IPS-15b (cell line): ENCODE measurements at regions not wholly inside any gene's neighbourhood (a gene's known extent, or its start where the extent isn't known, plus 50 kb on each side); places are given as distances from the start of the nearest gene placed in this dataset.
"Not testable (repeated sequence)": the region's sequence is repeated elsewhere in the genome, so short reads cannot be mapped to it uniquely, and the experiment has no call there.

Source experiments
- H3K27me3 ChIP-seq: one replicate; pipeline ENCODE4 v1.6.1; 2013; ENCODE audit warnings: low read length; ENCODE audit not compliant: control insufficient read depth, insufficient read depth
- H3K36me3 ChIP-seq: one replicate; pipeline ENCODE4 v1.6.1; 2013; ENCODE audit warnings: low read length; ENCODE audit not compliant: control insufficient read depth, insufficient read depth
- H3K4me1 ChIP-seq: one replicate; pipeline ENCODE4 v1.6.1; 2013; ENCODE audit warnings: mild to moderate bottlenecking, low read length; ENCODE audit not compliant: control insufficient read depth, insufficient read depth
- H3K4me3 ChIP-seq: one replicate; pipeline ENCODE4 v1.5.1; 2013; ENCODE audit warnings: low read depth, low read length
- H3K9ac ChIP-seq: one replicate; pipeline ENCODE4 v1.6.1; 2013; ENCODE audit warnings: low read depth, mild to moderate bottlenecking, low read length
- H3K9me3 ChIP-seq: one replicate; pipeline ENCODE4 v1.6.1; 2013; ENCODE audit warnings: mild to moderate bottlenecking, low read length; ENCODE audit not compliant: control insufficient read depth, insufficient read depth

- no peaks in the 10 kb centered on the region for H3K36me3 ChIP-seq
- no peak overlapping the region for H3K9ac ChIP-seq
- H3K9me3 ChIP-seq: no peaks in the 10 kb centered on the region
- H3K4me3 ChIP-seq: no peak overlapping the region
- no peaks in the 10 kb centered on the region for H3K27me3 ChIP-seq
- peaks cover 2% of the 10 kb centered on the region for H3K4me1 ChIP-seq
Observed at GRCh38 chr20:41738604-41739206, 120.5 kb upstream of the CHD6 start.

GRCh38 chr20:41735949-41736348, 117.8 kb upstream of the CHD6 start:
- Histone ChIP-seq H3K9me3 (no peaks in the 10 kb centered on the region), H3K36me3 (no peaks in the 10 kb centered on the region)

DNA sequence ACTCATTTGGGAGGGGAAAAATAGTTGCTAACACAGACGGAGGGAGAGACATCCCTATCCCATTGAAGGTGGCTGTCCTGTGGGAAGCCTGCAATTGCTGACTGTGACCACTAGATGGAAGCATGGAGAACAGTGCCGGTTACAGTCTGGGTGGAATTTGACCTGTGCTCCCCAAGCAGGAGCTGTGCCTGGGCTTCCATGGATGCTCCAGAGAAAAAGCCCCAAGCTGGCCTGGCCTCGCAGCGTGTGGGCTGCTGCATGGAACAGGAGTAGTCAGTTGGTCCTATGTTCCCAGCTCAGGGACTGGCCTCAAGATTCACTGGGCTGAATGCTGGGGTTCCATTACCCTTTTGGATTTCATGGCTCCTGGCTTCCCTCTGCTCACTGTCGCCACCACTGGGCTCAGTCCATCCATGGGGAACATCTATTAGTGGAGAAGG, 116.3 kb upstream of the CHD6 start:
- Histone ChIP-seq H3K4me1 (peaks cover 2% of the 10 kb centered on the region), H3K9me3 (no peaks in the 10 kb centered on the region), H3K4me3 (no peak overlapping the region), H3K36me3 (no peaks in the 10 kb centered on the region), H3K27me3 (no peaks in the 10 kb centered on the region), H3K9ac (no peak overlapping the region)

More at GRCh38 chr20:41735949-41736348, 117.8 kb upstream of the CHD6 start:
- Histone ChIP-seq H3K4me3 (no peak overlapping the region), H3K27me3 (no peaks in the 10 kb centered on the region), H3K4me1 (peaks cover 2% of the 10 kb centered on the region), H3K9ac (no peak overlapping the region)

- Histone ChIP-seq H3K4me3 (no peak overlapping the region), H3K36me3 (no peaks in the 10 kb centered on the region), H3K27me3 (no peaks in the 10 kb centered on the region), H3K4me1 (no peaks in the 10 kb centered on the region), H3K9me3 (no peaks in the 10 kb centered on the region), H3K9ac (no peak overlapping the region)
Observed at GRCh38 chr20:41733151-41733550, 115.0 kb upstream of the CHD6 start.

DNA sequence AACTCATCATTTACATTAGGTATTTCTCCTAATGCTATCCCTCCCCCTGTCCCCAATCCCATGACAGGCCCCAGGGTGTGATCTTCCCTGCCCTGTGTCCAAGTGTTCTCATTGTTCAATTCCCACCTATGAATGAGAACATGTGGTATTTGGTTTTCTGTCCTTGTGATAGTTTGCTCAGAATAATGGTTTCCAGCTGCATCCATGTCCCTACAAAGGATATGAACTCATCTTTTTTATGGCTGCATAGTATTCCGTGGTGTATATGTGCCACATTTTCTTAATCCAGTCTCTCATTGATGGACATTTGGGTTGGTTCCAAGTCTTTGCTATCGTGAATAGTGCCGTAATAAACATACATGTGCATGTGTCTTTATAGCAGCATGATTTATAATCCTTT, 113.0 kb upstream of the CHD6 start:
- H3K9ac ChIP-seq, H3K27me3 ChIP-seq, H3K9me3 ChIP-seq, H3K4me1 ChIP-seq, H3K36me3 ChIP-seq, H3K4me3 ChIP-seq: not testable (repeated sequence)

- H3K9ac ChIP-seq, H3K4me3 ChIP-seq, H3K4me1 ChIP-seq, H3K27me3 ChIP-seq, H3K9me3 ChIP-seq, H3K36me3 ChIP-seq: not testable (repeated sequence)
Observed at GRCh38 chr20:41727681-41728080, 109.5 kb upstream of the CHD6 start.

DNA sequence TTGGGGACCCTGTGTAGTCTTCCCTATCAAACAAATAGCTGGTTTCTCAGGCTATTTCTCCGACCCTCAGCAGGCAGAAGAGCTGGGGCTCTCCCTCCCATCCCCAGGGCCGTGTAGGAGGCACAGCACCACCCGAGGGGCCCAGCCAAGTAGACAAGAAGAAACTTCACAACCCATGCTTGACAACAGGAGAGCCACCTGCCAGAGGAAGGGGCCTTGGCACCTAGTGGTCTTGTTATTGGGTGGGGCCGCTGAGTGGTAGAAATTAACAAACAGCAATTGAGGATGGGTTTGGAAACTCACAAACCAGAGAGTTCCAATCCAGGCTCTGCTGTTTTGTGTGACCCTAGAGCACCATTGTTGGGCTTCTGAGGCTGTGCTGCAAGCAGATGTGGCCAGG, 108.5 kb upstream of the CHD6 start:
- no peaks in the 10 kb centered on the region for H3K9me3 ChIP-seq
- no peak overlapping the region for H3K4me3 ChIP-seq
- no peaks in the 10 kb centered on the region for H3K27me3 ChIP-seq
- no peaks in the 10 kb centered on the region for H3K36me3 ChIP-seq
- no peak overlapping the region for H3K9ac ChIP-seq
- H3K4me1 ChIP-seq: no peaks in the 10 kb centered on the region

- Histone ChIP-seq H3K4me1 (no peaks in the 10 kb centered on the region), H3K9me3 (no peaks in the 10 kb centered on the region), H3K4me3 (no peak overlapping the region), H3K36me3 (no peaks in the 10 kb centered on the region), H3K9ac (no peak overlapping the region), H3K27me3 (no peaks in the 10 kb centered on the region)
Observed at GRCh38 chr20:41719151-41719550, 101.0 kb upstream of the CHD6 start.

DNA sequence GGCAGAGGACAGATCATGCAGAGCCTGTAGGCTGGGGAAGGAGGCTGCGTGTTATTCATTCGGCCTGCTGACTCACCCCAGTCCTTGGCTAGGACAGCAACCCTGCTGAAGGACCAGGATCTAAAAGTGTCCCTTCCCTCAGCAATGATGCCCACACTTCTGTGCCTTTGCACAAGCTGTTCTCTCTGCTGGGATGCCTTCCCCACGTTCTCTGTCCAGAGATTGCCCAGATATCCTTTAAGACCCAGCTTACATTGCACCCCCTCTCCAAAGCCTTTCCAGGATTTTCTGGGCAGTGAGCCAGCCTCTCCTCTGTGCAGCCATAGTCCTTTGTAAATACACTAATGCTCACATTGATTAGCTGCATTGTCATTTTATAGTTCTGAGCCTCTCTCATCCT, 99.3 kb upstream of the CHD6 start:
- Histone ChIP-seq H3K27me3 (no peaks in the 10 kb centered on the region), H3K9ac (no peak overlapping the region), H3K4me1 (peaks cover 4% of the 10 kb centered on the region), H3K9me3 (no peaks in the 10 kb centered on the region), H3K36me3 (no peaks in the 10 kb centered on the region), H3K4me3 (no peak overlapping the region)

- Histone ChIP-seq H3K36me3 (no peaks in the 10 kb centered on the region), H3K4me1 (peaks cover 4% of the 10 kb centered on the region), H3K4me3 (no peak overlapping the region), H3K9me3 (no peaks in the 10 kb centered on the region), H3K9ac (no peak overlapping the region), H3K27me3 (no peaks in the 10 kb centered on the region)
Observed at GRCh38 chr20:41716911-41717310, 98.7 kb upstream of the CHD6 start.

GRCh38 chr20:41716436-41716835, 98.3 kb upstream of the CHD6 start:
- no peaks in the 10 kb centered on the region for H3K9me3 ChIP-seq
- H3K9ac ChIP-seq: no peak overlapping the region
- no peaks in the 10 kb centered on the region for H3K27me3 ChIP-seq
- H3K4me3 ChIP-seq: no peak overlapping the region
- H3K36me3 ChIP-seq: no peaks in the 10 kb centered on the region
- peaks cover 4% of the 10 kb centered on the region for H3K4me1 ChIP-seq

DNA sequence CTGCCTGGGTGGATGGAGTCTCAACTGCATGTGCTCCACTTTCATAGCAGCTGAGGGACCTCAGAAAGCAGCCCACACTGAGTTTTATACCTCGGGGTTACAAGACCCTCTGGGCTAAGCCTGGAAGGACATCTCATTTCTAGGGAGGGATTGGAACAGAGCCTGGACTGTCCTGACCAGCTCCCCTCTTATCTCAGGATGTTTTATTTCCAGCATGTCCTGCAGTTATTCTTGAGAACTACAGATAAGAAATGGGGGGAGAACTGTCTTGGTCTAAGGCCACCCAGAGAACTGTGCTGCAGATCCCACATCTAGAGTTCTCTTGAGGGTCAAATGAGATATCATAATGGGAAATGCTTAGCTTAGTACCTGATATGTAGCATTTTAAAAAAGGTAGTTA, 97.3 kb upstream of the CHD6 start:
- Histone ChIP-seq H3K9ac (no peak overlapping the region), H3K27me3 (no peaks in the 10 kb centered on the region), H3K4me3 (no peak overlapping the region), H3K9me3 (no peaks in the 10 kb centered on the region), H3K36me3 (no peaks in the 10 kb centered on the region), H3K4me1 (peaks cover 4% of the 10 kb centered on the region)
